ENCODE measurements at regions not wholly inside any gene's neighbourhood (a gene's known extent, or its start where the extent isn't known, plus 50 kb on each side); places are given as distances from the start of the nearest gene placed in this dataset.

DNA sequence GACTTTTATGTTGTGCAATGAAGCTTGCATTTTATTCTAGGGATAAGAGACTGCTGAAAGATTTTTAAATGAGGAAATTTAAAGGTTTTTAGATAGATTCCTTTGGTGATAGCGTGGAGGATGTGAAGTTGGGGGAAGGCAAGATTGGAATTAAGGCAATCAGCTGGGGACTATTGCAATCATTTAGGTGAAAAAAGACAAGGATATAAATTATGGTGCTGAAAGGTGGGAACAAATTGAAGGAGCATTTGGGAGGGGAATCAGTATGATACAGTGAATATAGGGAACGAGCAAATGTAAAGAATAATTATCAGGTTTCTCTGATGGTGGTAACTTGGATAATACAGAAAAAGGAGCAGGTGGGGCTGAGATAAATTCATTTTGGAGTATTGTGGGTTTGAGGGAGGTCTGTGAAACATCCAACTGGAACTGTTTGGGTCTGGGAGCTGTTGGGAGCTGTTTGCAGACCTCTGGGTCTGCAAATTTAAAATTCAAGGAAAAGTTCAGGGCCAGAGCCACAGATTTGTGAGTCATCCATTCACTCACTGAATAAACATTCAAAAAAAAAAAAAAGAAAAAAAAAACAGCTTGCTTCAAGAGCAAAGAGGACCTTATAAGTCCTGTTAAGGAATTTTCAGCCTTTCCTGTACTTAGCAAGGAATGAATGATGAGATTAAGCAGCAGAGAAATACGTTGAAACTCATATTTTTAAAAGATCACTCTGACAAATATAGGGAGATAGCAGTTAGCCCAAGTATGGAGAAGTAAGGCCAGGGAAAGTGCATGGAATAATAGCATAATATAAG is 257.5 kb upstream of the FN1 start:
- Histone ChIP-seq H3K36me3 (ENCODE audit: control insufficient read depth, insufficient read depth, low read length) (no peaks in the 10 kb centered on the region), H3K4me3 (ENCODE audit: low read depth, low read length) (no peak overlapping the region), H3K27me3 (ENCODE audit: control insufficient read depth, insufficient read depth, low read length) (no peaks in the 10 kb centered on the region)
- peak; percentile 88 for DNase-seq (ENCODE audit: low read depth)
- no peak for FAIRE-seq
- TF ChIP-seq, protein P1, sequence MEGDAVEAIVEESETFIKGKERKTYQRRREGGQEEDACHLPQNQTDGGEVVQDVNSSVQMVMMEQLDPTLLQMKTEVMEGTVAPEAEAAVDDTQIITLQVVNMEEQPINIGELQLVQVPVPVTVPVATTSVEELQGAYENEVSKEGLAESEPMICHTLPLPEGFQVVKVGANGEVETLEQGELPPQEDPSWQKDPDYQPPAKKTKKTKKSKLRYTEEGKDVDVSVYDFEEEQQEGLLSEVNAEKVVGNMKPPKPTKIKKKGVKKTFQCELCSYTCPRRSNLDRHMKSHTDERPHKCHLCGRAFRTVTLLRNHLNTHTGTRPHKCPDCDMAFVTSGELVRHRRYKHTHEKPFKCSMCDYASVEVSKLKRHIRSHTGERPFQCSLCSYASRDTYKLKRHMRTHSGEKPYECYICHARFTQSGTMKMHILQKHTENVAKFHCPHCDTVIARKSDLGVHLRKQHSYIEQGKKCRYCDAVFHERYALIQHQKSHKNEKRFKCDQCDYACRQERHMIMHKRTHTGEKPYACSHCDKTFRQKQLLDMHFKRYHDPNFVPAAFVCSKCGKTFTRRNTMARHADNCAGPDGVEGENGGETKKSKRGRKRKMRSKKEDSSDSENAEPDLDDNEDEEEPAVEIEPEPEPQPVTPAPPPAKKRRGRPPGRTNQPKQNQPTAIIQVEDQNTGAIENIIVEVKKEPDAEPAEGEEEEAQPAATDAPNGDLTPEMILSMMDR (IDR thresholded peaks at IDR 0.05; ENCODE audit: insufficient read depth, low read length, severe bottlenecking): no peak

DNA sequence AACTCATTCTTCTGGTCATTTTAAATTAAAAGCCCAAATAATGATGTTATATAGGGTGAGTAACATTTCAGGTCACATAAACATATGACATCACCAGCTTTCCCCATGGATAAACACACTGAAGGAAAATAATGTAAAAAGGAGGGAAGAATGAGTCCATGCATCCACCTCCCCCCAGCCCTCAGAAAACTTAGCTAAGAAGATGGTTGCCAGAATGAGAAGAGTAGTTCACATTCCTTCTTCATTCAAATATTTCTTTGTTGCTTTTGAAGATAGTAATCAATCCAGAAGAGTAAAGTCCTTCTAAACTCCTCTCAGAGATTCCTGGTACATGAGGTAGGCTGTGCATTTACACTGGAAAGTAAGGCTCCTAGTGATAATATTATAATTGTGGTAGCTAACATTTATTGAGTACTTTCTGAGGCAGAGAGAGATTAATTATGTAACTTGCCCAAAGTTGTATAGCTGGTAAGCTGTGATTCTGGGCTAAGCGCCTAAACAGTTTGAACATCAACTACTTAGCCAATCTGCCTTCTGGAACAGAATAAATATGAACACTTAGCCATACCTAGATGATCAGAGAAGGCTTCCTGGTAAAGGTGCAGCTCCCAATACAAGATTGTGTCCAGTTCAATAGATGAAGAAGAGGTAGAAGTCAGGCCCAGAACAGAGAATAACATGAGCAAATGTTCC is 256.7 kb upstream of the FN1 start:
- DNase-seq (ENCODE audit: low read depth) (no peak), FAIRE-seq (no peak)
- Histone ChIP-seq H3K36me3 (ENCODE audit: control insufficient read depth, insufficient read depth, low read length) (no peaks in the 10 kb centered on the region), H3K4me3 (ENCODE audit: low read depth, low read length) (no peak overlapping the region), H3K27me3 (ENCODE audit: control insufficient read depth, insufficient read depth, low read length) (no peaks in the 10 kb centered on the region)
- TF ChIP-seq, protein P1 (IDR thresholded peaks at IDR 0.05; ENCODE audit: insufficient read depth, low read length, severe bottlenecking): no peak

DNA sequence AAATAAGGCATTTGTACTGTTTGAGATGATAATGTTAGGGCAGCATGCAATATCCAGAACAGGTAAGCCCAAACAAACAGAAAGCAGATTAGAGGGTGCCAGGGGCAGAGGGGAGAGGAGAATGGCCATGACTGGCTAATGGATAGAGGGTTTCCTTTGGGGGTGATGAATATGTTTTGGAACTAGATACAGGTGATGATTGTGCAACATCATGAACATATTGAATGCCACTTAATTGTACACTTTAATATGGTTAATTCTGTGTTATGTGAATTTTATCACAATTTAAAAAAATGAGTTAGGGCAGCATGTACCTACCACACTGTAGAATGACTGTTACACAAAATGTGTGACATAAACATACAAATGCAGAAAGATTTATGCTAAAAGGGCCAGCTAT is 255.5 kb upstream of the FN1 start:
- TF ChIP-seq, protein P1 (IDR thresholded peaks at IDR 0.05; ENCODE audit: insufficient read depth, low read length, severe bottlenecking): no peak
- FAIRE-seq (no peak), DNase-seq (ENCODE audit: low read depth) (no peak)
- no peaks in the 10 kb centered on the region for H3K27me3 ChIP-seq (ENCODE audit: control insufficient read depth, insufficient read depth, low read length)
- no peak overlapping the region for H3K4me3 ChIP-seq (ENCODE audit: low read depth, low read length)
- no peaks in the 10 kb centered on the region for H3K36me3 ChIP-seq (ENCODE audit: control insufficient read depth, insufficient read depth, low read length)

DNA sequence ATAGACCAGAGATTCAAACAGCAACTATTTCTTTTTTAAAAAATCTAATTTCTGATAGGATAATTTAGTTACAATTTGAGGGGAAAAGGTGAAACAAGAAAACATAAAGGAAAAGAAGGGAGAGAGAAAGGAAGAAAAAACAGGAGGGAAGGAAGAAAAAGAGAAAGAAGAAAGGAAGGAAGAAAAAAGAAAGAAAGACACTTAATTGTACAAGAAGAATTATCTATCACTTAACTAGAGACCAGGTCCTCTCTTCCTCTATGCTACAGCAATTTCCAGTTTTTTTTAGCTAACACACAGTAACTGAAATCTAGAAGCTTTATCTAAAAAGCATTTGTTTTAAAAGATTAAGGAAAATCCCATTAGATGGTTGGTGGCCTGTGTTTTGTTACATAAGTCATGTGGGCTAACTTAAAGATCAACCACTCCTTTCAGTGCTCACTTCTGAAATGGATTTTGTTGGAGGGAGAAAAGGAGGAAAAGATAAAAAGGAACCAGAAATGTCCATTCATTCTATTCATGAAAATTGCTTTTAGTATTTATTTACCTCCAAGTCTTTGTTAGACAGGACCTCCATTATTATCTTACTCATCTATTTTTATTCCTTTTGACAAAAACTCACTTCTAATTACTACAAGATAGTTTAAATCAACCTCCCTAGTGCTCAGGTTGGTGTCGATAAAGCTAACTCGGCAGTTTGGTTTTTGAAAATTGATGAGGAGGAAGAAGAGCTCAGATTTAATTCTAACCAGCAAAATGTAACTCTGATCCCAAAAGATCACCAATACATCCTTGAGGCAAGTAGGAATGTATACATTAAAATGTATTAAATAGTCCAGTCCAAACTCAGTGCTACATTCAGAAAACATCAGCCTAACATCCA is 251.5 kb upstream of the FN1 start:
- Histone ChIP-seq H3K4me3 (ENCODE audit: low read depth, low read length) (no peak overlapping the region), H3K27me3 (ENCODE audit: control insufficient read depth, insufficient read depth, low read length) (no peaks in the 10 kb centered on the region), H3K36me3 (ENCODE audit: control insufficient read depth, insufficient read depth, low read length) (no peaks in the 10 kb centered on the region)
- TF ChIP-seq, protein P1 (IDR thresholded peaks at IDR 0.05; ENCODE audit: insufficient read depth, low read length, severe bottlenecking): no peak
- no peak for FAIRE-seq
- no peak for DNase-seq (ENCODE audit: low read depth)

DNA sequence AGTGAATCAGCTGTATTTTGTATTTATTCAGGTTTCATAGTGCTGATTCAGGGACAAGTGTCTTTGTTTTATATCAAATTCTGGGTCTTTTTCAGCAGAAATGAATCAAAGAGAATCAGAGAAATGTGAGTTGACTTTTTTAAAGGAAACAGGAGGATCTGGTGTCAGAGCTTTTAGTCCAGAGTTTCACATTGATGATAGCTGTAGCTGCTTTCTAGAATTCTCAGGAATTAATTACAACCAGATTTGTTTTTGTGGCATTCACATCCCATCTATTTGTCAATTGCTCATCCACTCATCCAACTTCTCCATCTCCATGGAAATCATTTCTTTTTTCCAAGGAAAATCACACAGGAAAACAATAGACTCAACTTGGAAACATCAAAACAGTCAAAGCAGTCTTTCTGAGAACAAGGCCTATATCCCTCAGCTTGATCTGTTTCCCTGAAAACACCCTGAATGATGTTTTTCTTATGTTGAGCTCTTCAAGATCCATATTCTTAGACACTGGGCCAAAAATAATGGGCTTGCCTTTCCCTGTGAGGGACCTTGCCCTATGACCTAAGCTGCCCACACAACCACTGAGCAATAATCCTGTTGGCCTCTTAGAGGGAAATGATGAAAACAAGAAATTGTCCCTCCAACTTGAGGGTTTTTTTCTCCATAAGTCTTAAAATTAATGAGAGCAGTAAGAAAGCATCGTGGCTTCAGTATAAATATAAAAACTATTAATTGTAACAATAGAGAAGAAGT is 249.5 kb upstream of the FN1 start:
- Histone ChIP-seq H3K36me3 (ENCODE audit: control insufficient read depth, insufficient read depth, low read length) (no peaks in the 10 kb centered on the region), H3K4me3 (ENCODE audit: low read depth, low read length) (no peak overlapping the region), H3K27me3 (ENCODE audit: control insufficient read depth, insufficient read depth, low read length) (no peaks in the 10 kb centered on the region)
- TF ChIP-seq, protein P1 (IDR thresholded peaks at IDR 0.05; ENCODE audit: insufficient read depth, low read length, severe bottlenecking): no peak
- no peak for DNase-seq (ENCODE audit: low read depth)
- FAIRE-seq: no peak
